NCI-H1092 (cell line): ENCODE measurements at regions not wholly inside any gene's neighbourhood (a gene's known extent, or its start where the extent isn't known, plus 50 kb on each side); places are given as distances from the start of the nearest gene placed in this dataset.
"Not testable (repeated sequence)": the region's sequence is repeated elsewhere in the genome, so short reads cannot be mapped to it uniquely, and the experiment has no call there.

Experiments used
- DNase-seq: peaks from one replicate; lab custom pipeline; 2025; lab: John Stamatoyannopoulos, UW

- no peak for DNase-seq
These were observed 395.4 kb downstream of the ZNF804A start for GRCh38 chr2:184993746-184994145.

GRCh38 chr2:185006481-185006880 lies 408.2 kb downstream of the ZNF804A start:
- DNase-seq, result no peak

GRCh38 chr2:185012643-185013042 lies 414.3 kb downstream of the ZNF804A start:
- no peak for DNase-seq

GRCh38 chr2:185014076-185014475 lies 415.7 kb downstream of the ZNF804A start:
- DNase-seq, result no peak

- not testable (repeated sequence) for DNase-seq
These were observed 427.6 kb downstream of the ZNF804A start for GRCh38 chr2:185025891-185026290.

- DNase-seq, result no peak
These were observed 437.6 kb downstream of the ZNF804A start for GRCh38 chr2:185035906-185036305.

- no peak for DNase-seq
These were observed 446.1 kb downstream of the ZNF804A start for GRCh38 chr2:185044323-185044874.

GRCh38 chr2:185050804-185051203 lies 452.5 kb downstream of the ZNF804A start:
- no peak for DNase-seq

GRCh38 chr2:185063761-185064160 lies 465.4 kb downstream of the ZNF804A start:
- DNase-seq, result no peak

- no peak for DNase-seq
These were observed 467.8 kb downstream of the ZNF804A start for GRCh38 chr2:185066128-185066527.

- no peak for DNase-seq
These were observed 470.8 kb downstream of the ZNF804A start for GRCh38 chr2:185069107-185069506.

- no peak for DNase-seq
These were observed 475.8 kb downstream of the ZNF804A start for GRCh38 chr2:185074156-185074555.

- DNase-seq, result no peak
These were observed 484.4 kb downstream of the ZNF804A start for GRCh38 chr2:185082749-185083148.

GRCh38 chr2:185108588-185108987 lies 510.3 kb downstream of the ZNF804A start:
- no peak for DNase-seq

- no peak for DNase-seq
These were observed 529.1 kb downstream of the ZNF804A start for GRCh38 chr2:185127412-185127811.

- DNase-seq, result no peak
These were observed 530.0 kb downstream of the ZNF804A start for GRCh38 chr2:185128346-185128745.

GRCh38 chr2:185128996-185129395 lies 530.7 kb downstream of the ZNF804A start:
- no peak for DNase-seq

GRCh38 chr2:185130685-185131084 lies 532.4 kb downstream of the ZNF804A start:
- no peak for DNase-seq

- DNase-seq, result no peak
These were observed 534.2 kb downstream of the ZNF804A start for GRCh38 chr2:185132501-185133041.

GRCh38 chr2:185137700-185138099 lies 539.4 kb downstream of the ZNF804A start:
- DNase-seq, result no peak

GRCh38 chr2:185142677-185143076 lies 544.3 kb downstream of the ZNF804A start:
- DNase-seq, result no peak

- DNase-seq, result no peak
These were observed 546.0 kb downstream of the ZNF804A start for GRCh38 chr2:185144159-185144919.

- no peak for DNase-seq
These were observed 547.2 kb downstream of the ZNF804A start for GRCh38 chr2:185145316-185146121.
